H9 (cell line): ENCODE measurements at regions not wholly inside any gene's neighbourhood (a gene's known extent, or its start where the extent isn't known, plus 50 kb on each side); places are given as distances from the start of the nearest gene placed in this dataset.

Experiments used
- DNase-seq: peaks from one replicate; pipeline ENCODE4 v3.0.0-alpha.2; 2017
- H2AFZ ChIP-seq: one replicate; pipeline ENCODE4 v1.6.1; 2013; ENCODE audit warnings: mild to moderate bottlenecking, low read length, control low read depth, moderate library complexity
- H2AK5ac ChIP-seq: 2 replicates; pipeline ENCODE4 v1.6.1; 2013; ENCODE audit warnings: low read length, control low read depth, mixed read lengths; ENCODE audit not compliant: insufficient read length
- H2BK120ac ChIP-seq: one replicate; pipeline ENCODE4 v1.6.1; 2013; ENCODE audit warnings: low read depth, mild to moderate bottlenecking, low read length, control low read depth, inconsistent platforms; ENCODE audit not compliant: poor library complexity, severe bottlenecking
- H2BK12ac ChIP-seq: 2 replicates; pipeline ENCODE4 v1.6.1; 2013; ENCODE audit warnings: low read length, control low read depth, mixed read lengths, low read depth; ENCODE audit not compliant: insufficient read length
- H2BK15ac ChIP-seq: 2 replicates; pipeline ENCODE4 v1.6.1; 2013; ENCODE audit warnings: low read depth, low read length, control low read depth
- H2BK20ac ChIP-seq: one replicate; pipeline ENCODE4 v1.6.1; 2013; ENCODE audit warnings: low read depth, mild to moderate bottlenecking, low read length, control low read depth, inconsistent platforms; ENCODE audit not compliant: poor library complexity, severe bottlenecking
- H2BK5ac ChIP-seq: 2 replicates; pipeline ENCODE4 v1.6.1; 2013; ENCODE audit warnings: low read length, control low read depth, mixed read lengths; ENCODE audit not compliant: insufficient read length
- H3K14ac ChIP-seq: 2 replicates; pipeline ENCODE4 v1.6.1; 2013; ENCODE audit warnings: low read length, control low read depth; ENCODE audit not compliant: insufficient read depth
- H3K18ac ChIP-seq: 2 replicates; pipeline ENCODE4 v1.6.1; 2013; ENCODE audit warnings: low read depth, mild to moderate bottlenecking, mixed read lengths, low read length, control low read depth; ENCODE audit not compliant: insufficient read length
- H3K23ac ChIP-seq: 2 replicates; pipeline ENCODE4 v1.6.1; 2013; ENCODE audit warnings: low read length, control low read depth, mixed read lengths, low read depth; ENCODE audit not compliant: insufficient read length
- H3K23me2 ChIP-seq: 2 replicates; pipeline ENCODE4 v1.6.1; 2013; ENCODE audit warnings: low read depth, mild to moderate bottlenecking, mixed read lengths, low read length, control low read depth; ENCODE audit not compliant: insufficient read length, poor library complexity, severe bottlenecking
- H3K27ac ChIP-seq: 2 replicates; pipeline ENCODE4 v1.5.1; 2013; ENCODE audit warnings: low read length, control low read depth, mixed read lengths, low read depth; ENCODE audit not compliant: insufficient read length
- H3K27me3 ChIP-seq: 2 replicates; pipeline ENCODE4 v1.6.1; 2013; ENCODE audit warnings: low read length, control low read depth, inconsistent platforms; ENCODE audit not compliant: insufficient read depth
- H3K4ac ChIP-seq: 2 replicates; pipeline ENCODE4 v1.6.1; 2013; ENCODE audit warnings: low read depth, mild to moderate bottlenecking, control low read depth, inconsistent platforms, low read length, moderate library complexity
- H3K4me1 ChIP-seq: 2 replicates; pipeline ENCODE4 v1.6.1; 2013; ENCODE audit warnings: low read length, control low read depth, inconsistent platforms; ENCODE audit not compliant: insufficient read depth
- H3K4me2 ChIP-seq: 2 replicates; pipeline ENCODE4 v1.6.1; 2013; ENCODE audit warnings: low read length, control low read depth, mixed read lengths; ENCODE audit not compliant: insufficient read length, insufficient read depth
- H3K56ac ChIP-seq: 2 replicates; pipeline ENCODE4 v1.6.1; 2013; ENCODE audit warnings: low read depth, mild to moderate bottlenecking, mixed read lengths, low read length, control low read depth; ENCODE audit not compliant: insufficient read length
- H3K79me1 ChIP-seq: 2 replicates; pipeline ENCODE4 v1.6.1; 2013; ENCODE audit warnings: low read depth, mild to moderate bottlenecking, moderate library complexity, low read length, control low read depth, inconsistent platforms; ENCODE audit not compliant: insufficient read depth, poor library complexity, severe bottlenecking
- H3K79me2 ChIP-seq: 2 replicates; pipeline ENCODE4 v1.6.1; 2013; ENCODE audit warnings: low read length, control low read depth, inconsistent platforms; ENCODE audit not compliant: insufficient read depth
- H3K9ac ChIP-seq: 2 replicates; pipeline ENCODE4 v1.6.1; 2013; ENCODE audit warnings: low read length, control low read depth, mixed read lengths; ENCODE audit not compliant: insufficient read length; ENCODE audit errors: extremely low read depth
- H3K9me3 ChIP-seq: one replicate; pipeline ENCODE4 v1.6.1; 2013; ENCODE audit warnings: low read depth, low read length, inconsistent platforms; ENCODE audit not compliant: control insufficient read depth
- H3T11ph ChIP-seq: one replicate; pipeline ENCODE4 v1.6.1; 2013; ENCODE audit warnings: mild to moderate bottlenecking, low read length, control low read depth, inconsistent platforms
- H4K20me1 ChIP-seq: one replicate; pipeline ENCODE4 v1.6.1; 2013; ENCODE audit not compliant: control insufficient read depth, insufficient read length, insufficient read depth
- H4K5ac ChIP-seq: 2 replicates; pipeline ENCODE4 v1.6.1; 2013; ENCODE audit warnings: low read depth, mild to moderate bottlenecking, mixed read lengths, low read length, control low read depth; ENCODE audit not compliant: insufficient read length
- H4K8ac ChIP-seq: replicated peaks from 2 replicates; pipeline ENCODE4 v1.6.1; 2013; ENCODE audit warnings: low read length, control low read depth, mixed read lengths, low read depth; ENCODE audit not compliant: insufficient read length
- H4K91ac ChIP-seq: 2 replicates; pipeline ENCODE4 v1.6.1; 2013; ENCODE audit warnings: low read depth, mild to moderate bottlenecking, moderate library complexity, mixed read lengths, low read length, control low read depth; ENCODE audit not compliant: insufficient read length
- H3K27ac Mint-ChIP-seq, 3 experiments: 2 replicates in 2 of 3; 3 replicates in 1 of 3; pipeline ENCODE4 v1.8.0; 2020 to 2021; ENCODE audit warnings: mixed read lengths in 3 of 3, mild to moderate bottlenecking in 1 of 3, moderate library complexity in 1 of 3
- H3K27me3 Mint-ChIP-seq: 2 replicates; pipeline ENCODE4 v1.8.0; 2021; ENCODE audit warnings: low read depth, mild to moderate bottlenecking, moderate library complexity, mixed read lengths
- H3K36me3 Mint-ChIP-seq, 3 experiments: 2 replicates in 2 of 3; 3 replicates in 1 of 3; pipeline ENCODE4 v1.8.0; 2020 to 2021; ENCODE audit warnings: low read depth in 3 of 3, mixed read lengths in 3 of 3; ENCODE audit not compliant: insufficient read depth in 1 of 3
- H3K4me1 Mint-ChIP-seq, 2 experiments: 2 replicates each; pipeline ENCODE4 v1.8.0; 2020; ENCODE audit warnings: mixed read lengths in 2 of 2
- H3K4me3 Mint-ChIP-seq, 2 experiments: 2 replicates in 1 of 2; 3 replicates in 1 of 2; pipeline ENCODE4 v1.8.0; 2020 to 2021; ENCODE audit warnings: mild to moderate bottlenecking in 2 of 2, mixed read lengths in 2 of 2, moderate library complexity in 1 of 2
- H3K9me3 Mint-ChIP-seq, 2 experiments: 2 replicates in 1 of 2; 3 replicates in 1 of 2; pipeline ENCODE4 v1.8.0; 2020; ENCODE audit warnings: mild to moderate bottlenecking in 2 of 2, mixed read lengths in 2 of 2, moderate library complexity in 1 of 2
- CTCF ChIP-seq: fragments of 200-600 bp; sonication (generic); conservative IDR thresholded peaks from 3 replicates; pipeline ENCODE4 v1.8.0; 2021; ENCODE audit warnings: antibody characterized with exemption, mild to moderate bottlenecking
- WGBS: extraction: QIAGEN DNeasy Blood & Tissue Kit; methylation state at CpG from one replicate; pipeline ENCODE4 v1.1.7; 2013; ENCODE audit warnings: missing lambda C conversion rate, low lambda C conversion rate, mixed read lengths; ENCODE audit not compliant: insufficient read length; ENCODE audit errors: extremely low coverage; 5-methylcytosine and 5-hydroxymethylcytosine counted together

GRCh38 chr5:158143081-158143480, 284.1 kb upstream of the CLINT1 start:
- H2BK12ac ChIP-seq, result no peak overlapping the region
- H4K8ac ChIP-seq, result no peak overlapping the region
- peaks cover 7 to 9% of the 10 kb centered on the region in 2 experiments for H3K4me1 Mint-ChIP-seq
- H3K9me3 ChIP-seq, result no peaks in the 10 kb centered on the region
- no peaks in the 10 kb centered on the region for H4K20me1 ChIP-seq
- no peak overlapping the region for H3K9ac ChIP-seq
- DNase-seq, result no peak
- no peak overlapping the region for H3K4ac ChIP-seq
- no peak overlapping the region for H3K4me2 ChIP-seq
- TF ChIP-seq CTCF, result no peak
- no peak overlapping the region for H2AK5ac ChIP-seq
- no peak overlapping the region for H2BK120ac ChIP-seq
- H3K23me2 ChIP-seq, result no peaks in the 10 kb centered on the region
- H2BK15ac ChIP-seq, result no peak overlapping the region
- no peaks in the 10 kb centered on the region for H3K27me3 ChIP-seq
- H3K27ac ChIP-seq, result no peak overlapping the region
- no peak overlapping the region for H3T11ph ChIP-seq
- H2AFZ ChIP-seq, result no peak overlapping the region
- H3K4me3 Mint-ChIP-seq, result no peak overlapping the region
- H4K91ac ChIP-seq, result no peak overlapping the region
- no peaks in the 10 kb centered on the region for H3K36me3 Mint-ChIP-seq
- H3K79me2 ChIP-seq, result no peaks in the 10 kb centered on the region
- no peak overlapping the region for H2BK20ac ChIP-seq
- 0 out of 5 replicates have a peak, but pooled peaks cover 0 to 2% of the 10 kb centered on the region in 2 experiments for H3K9me3 Mint-ChIP-seq
- no CpG with 5 or more reads among the region's 3 CpGs for WGBS
- no peaks in the 10 kb centered on the region for H3K79me1 ChIP-seq
- no peaks in the 10 kb centered on the region; the same call in 1 of the 2 replicates for H3K27me3 Mint-ChIP-seq
- H4K5ac ChIP-seq, result no peak overlapping the region
- no peak overlapping the region for H3K18ac ChIP-seq
- no peak overlapping the region for H3K56ac ChIP-seq
- no peak overlapping the region for H3K27ac Mint-ChIP-seq
- H3K23ac ChIP-seq, result no peak overlapping the region
- H2BK5ac ChIP-seq, result no peak overlapping the region
- H3K14ac ChIP-seq, result no peak overlapping the region
- H3K4me1 ChIP-seq, result peaks cover 1% of the 10 kb centered on the region; the same call in 1 of the 2 replicates
